GM18498 (cell line): ENCODE measurements at regions not wholly inside any gene's neighbourhood (a gene's known extent, or its start where the extent isn't known, plus 50 kb on each side); places are given as distances from the start of the nearest gene placed in this dataset.

ENCODE experiments used
- ATAC-seq: cut with Tn5 transposase; IDR thresholded peaks from one replicate; pipeline ENCODE4 v1.9.1; 2021; ENCODE audit warnings: mild to moderate bottlenecking, moderate library complexity; ENCODE audit not compliant: unreplicated experiment

- no peak for ATAC-seq
These were observed 465.2 kb upstream of the CITED2 start for GRCh38 chr6:139839506-139840156.

- ATAC-seq = no peak
These were observed 459.8 kb upstream of the CITED2 start for GRCh38 chr6:139834232-139834631.

- ATAC-seq = no peak
These were observed 459.1 kb upstream of the CITED2 start for GRCh38 chr6:139833592-139833991.

GRCh38 chr6:139832493-139833305 is 458.3 kb upstream of the CITED2 start:
- no peak for ATAC-seq

- no peak for ATAC-seq
These were observed 455.1 kb upstream of the CITED2 start for GRCh38 chr6:139829576-139829975.

- no peak for ATAC-seq
These were observed 454.5 kb upstream of the CITED2 start for GRCh38 chr6:139828751-139829519.

GRCh38 chr6:139825935-139826374 is 451.5 kb upstream of the CITED2 start:
- no peak for ATAC-seq

GRCh38 chr6:139824864-139825263 is 450.4 kb upstream of the CITED2 start:
- ATAC-seq = no peak

- no peak for ATAC-seq
These were observed 449.3 kb upstream of the CITED2 start for GRCh38 chr6:139823808-139824126.

- ATAC-seq = no peak
These were observed 448.8 kb upstream of the CITED2 start for GRCh38 chr6:139823099-139823807.

- ATAC-seq = no peak
These were observed 447.3 kb upstream of the CITED2 start for GRCh38 chr6:139821676-139822223.

GRCh38 chr6:139820210-139820609 is 445.8 kb upstream of the CITED2 start:
- ATAC-seq = no peak

- no peak for ATAC-seq
These were observed 445.3 kb upstream of the CITED2 start for GRCh38 chr6:139819776-139820175.

- ATAC-seq = no peak
These were observed 438.5 kb upstream of the CITED2 start for GRCh38 chr6:139812939-139813338.

GRCh38 chr6:139801571-139802321 is 427.3 kb upstream of the CITED2 start:
- ATAC-seq = no peak

GRCh38 chr6:139800837-139801236 is 426.4 kb upstream of the CITED2 start:
- ATAC-seq = peak; percentile 92

GRCh38 chr6:139790527-139790926 is 416.1 kb upstream of the CITED2 start:
- ATAC-seq = no peak

GRCh38 chr6:139784222-139784769 is 409.8 kb upstream of the CITED2 start:
- no peak for ATAC-seq

- ATAC-seq = no peak
These were observed 405.7 kb upstream of the CITED2 start for GRCh38 chr6:139779988-139780774.
